HG03097 (cell line): ENCODE measurements at regions not wholly inside any gene's neighbourhood (a gene's known extent, or its start where the extent isn't known, plus 50 kb on each side); places are given as distances from the start of the nearest gene placed in this dataset.
"Not testable (repeated sequence)": the region's sequence is repeated elsewhere in the genome, so short reads cannot be mapped to it uniquely, and the experiment has no call there.

Experiments
- ATAC-seq: cut with Tn5 transposase; IDR thresholded peaks from one replicate; pipeline ENCODE4 v1.9.1; 2021; ENCODE audit not compliant: unreplicated experiment, low FRiP score

GRCh38 chr21:35179990-35180540 is 131.0 kb upstream of the RUNX1 start:
- ATAC-seq: no peak

GRCh38 chr21:35178827-35179226 is 129.7 kb upstream of the RUNX1 start:
- no peak for ATAC-seq

- ATAC-seq: no peak
These were observed 129.0 kb upstream of the RUNX1 start for GRCh38 chr21:35178098-35178497.

GRCh38 chr21:35172231-35172630 is 123.1 kb upstream of the RUNX1 start:
- ATAC-seq: no peak

- ATAC-seq: no peak
These were observed 122.3 kb upstream of the RUNX1 start for GRCh38 chr21:35171385-35171784.

GRCh38 chr21:35170818-35171217 is 121.7 kb upstream of the RUNX1 start:
- no peak for ATAC-seq

GRCh38 chr21:35170244-35170643 is 121.1 kb upstream of the RUNX1 start:
- no peak for ATAC-seq

- ATAC-seq: no peak
These were observed 120.5 kb upstream of the RUNX1 start for GRCh38 chr21:35169574-35169973.

GRCh38 chr21:35168735-35169134 is 119.6 kb upstream of the RUNX1 start:
- ATAC-seq: no peak

GRCh38 chr21:35164971-35165483 is 115.9 kb upstream of the RUNX1 start:
- ATAC-seq: no peak

- ATAC-seq: no peak
These were observed 115.3 kb upstream of the RUNX1 start for GRCh38 chr21:35164380-35164779.

GRCh38 chr21:35163411-35163810 is 114.3 kb upstream of the RUNX1 start:
- no peak for ATAC-seq

- no peak for ATAC-seq
These were observed 113.7 kb upstream of the RUNX1 start for GRCh38 chr21:35162831-35163230.

- no peak for ATAC-seq
These were observed 110.8 kb upstream of the RUNX1 start for GRCh38 chr21:35159881-35160280.

GRCh38 chr21:35157374-35157773 is 108.3 kb upstream of the RUNX1 start:
- not testable (repeated sequence) for ATAC-seq

GRCh38 chr21:35156293-35157278 is 107.5 kb upstream of the RUNX1 start:
- ATAC-seq: no peak

GRCh38 chr21:35154788-35155187 is 105.7 kb upstream of the RUNX1 start:
- no peak for ATAC-seq

- no peak for ATAC-seq
These were observed 104.6 kb upstream of the RUNX1 start for GRCh38 chr21:35153671-35154070.

GRCh38 chr21:35150562-35151226 is 101.6 kb upstream of the RUNX1 start:
- ATAC-seq: no peak

GRCh38 chr21:35149698-35150097 is 100.6 kb upstream of the RUNX1 start:
- no peak for ATAC-seq

- ATAC-seq: no peak
These were observed 98.3 kb upstream of the RUNX1 start for GRCh38 chr21:35147439-35147838.
